Adipocyte (in vitro differentiated cells): ENCODE measurements at regions not wholly inside any gene's neighbourhood (a gene's known extent, or its start where the extent isn't known, plus 50 kb on each side); places are given as distances from the start of the nearest gene placed in this dataset.

ENCODE experiments used
- DNase-seq: peaks from one replicate; pipeline ENCODE4 v3.0.0-alpha.2; 2015; ENCODE audit warnings: low read depth
- H3K27me3 ChIP-seq: replicated peaks from 2 replicates; pipeline ENCODE4 v1.7.0; 2013; ENCODE audit warnings: mild to moderate bottlenecking, low read length, moderate library complexity; ENCODE audit not compliant: control insufficient read depth, insufficient read depth
- H3K36me3 ChIP-seq: 2 replicates; pipeline ENCODE4 v1.7.0; 2013; ENCODE audit warnings: low read length, mild to moderate bottlenecking, moderate library complexity; ENCODE audit not compliant: control insufficient read depth, insufficient read depth, severe bottlenecking
- H3K4me1 ChIP-seq: 2 replicates; pipeline ENCODE4 v1.7.0; 2013; ENCODE audit warnings: mild to moderate bottlenecking, low read length, moderate library complexity; ENCODE audit not compliant: control insufficient read depth, insufficient read depth
- H3K4me3 ChIP-seq: 2 replicates; pipeline ENCODE4 v1.7.0; 2013; ENCODE audit warnings: mild to moderate bottlenecking, low read length, moderate library complexity
- H3K9ac ChIP-seq: 2 replicates; pipeline ENCODE4 v1.7.0; 2013; ENCODE audit warnings: mild to moderate bottlenecking, low read length, moderate library complexity
- H3K9me3 ChIP-seq: 2 replicates; pipeline ENCODE4 v1.7.0; 2013; ENCODE audit warnings: mild to moderate bottlenecking, low read length, moderate library complexity; ENCODE audit not compliant: control insufficient read depth

DNA sequence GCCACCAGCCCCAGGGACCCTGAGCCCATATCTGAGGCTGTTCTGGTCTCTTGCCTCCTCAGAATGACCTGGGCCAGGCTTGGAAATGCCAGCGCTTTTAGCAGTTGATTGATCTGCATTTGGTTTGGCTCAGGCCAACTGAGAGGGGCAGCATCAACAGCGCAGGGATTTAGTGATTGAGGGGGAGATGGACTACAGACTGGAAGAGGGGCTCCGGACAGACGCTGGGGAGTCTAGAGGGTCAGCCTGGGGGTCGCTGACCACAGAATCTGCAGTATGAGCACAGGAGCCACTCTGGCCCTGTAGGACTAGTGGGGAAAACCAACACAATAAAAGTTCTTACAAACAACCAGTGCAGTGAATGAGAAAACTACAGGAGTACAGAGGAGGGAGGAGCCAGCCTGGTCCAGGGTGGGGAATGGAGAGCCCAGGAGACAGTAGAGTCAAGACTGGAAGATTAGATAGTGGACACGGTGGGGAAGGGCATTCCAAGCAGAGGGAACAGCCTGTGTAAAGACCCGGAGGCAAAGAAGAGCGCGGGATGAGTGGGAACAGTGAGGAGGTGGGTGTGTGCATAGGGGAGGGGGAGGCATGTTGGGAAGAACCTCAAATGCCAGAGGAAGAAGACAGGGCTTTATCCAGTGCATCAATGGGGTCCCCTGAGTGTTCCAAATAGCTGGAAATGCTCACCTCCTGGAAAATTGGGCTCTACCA is 128.9 kb downstream of the MRM1 start:
- Histone ChIP-seq H3K4me3 (no peak overlapping the region), H3K4me1 (no peaks in the 10 kb centered on the region), H3K36me3 (no peaks in the 10 kb centered on the region), H3K27me3 (peaks cover 62% of the 10 kb centered on the region), H3K9me3 (no peaks in the 10 kb centered on the region), H3K9ac (no peak overlapping the region)
- DNase-seq = no peak

DNA sequence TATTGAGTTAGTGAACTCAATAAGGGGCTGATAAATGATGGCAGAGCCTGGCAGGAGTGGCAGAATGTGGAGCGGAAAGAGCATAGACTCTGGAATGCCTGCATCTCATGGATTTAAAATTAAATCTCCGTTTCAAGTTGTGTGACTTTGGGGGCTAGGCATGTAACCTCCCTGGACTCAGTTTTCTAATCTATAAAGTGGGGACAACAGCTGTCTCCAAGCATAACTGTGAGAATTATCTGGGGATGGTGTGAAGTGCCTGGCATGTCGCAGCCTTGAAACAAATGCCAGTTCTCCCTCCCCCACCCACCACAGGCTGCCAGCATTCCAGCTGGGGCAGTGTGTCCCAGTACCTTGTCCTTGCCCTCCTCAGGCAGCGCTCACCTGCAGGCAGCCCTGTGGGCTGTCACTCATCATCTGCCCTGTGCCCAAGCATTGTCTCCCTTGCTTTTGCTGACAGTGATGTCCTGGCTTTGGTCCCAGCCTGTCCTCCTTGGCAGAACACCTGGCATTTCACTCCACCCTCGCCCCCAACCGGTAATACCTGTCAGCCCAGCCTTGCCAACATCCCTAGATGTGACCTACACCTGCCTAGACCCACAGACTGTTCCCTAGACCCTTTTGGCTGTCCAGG is 129.6 kb downstream of the MRM1 start:
- Histone ChIP-seq H3K9ac (no peak overlapping the region), H3K4me1 (no peaks in the 10 kb centered on the region), H3K27me3 (peaks cover 59% of the 10 kb centered on the region), H3K36me3 (no peaks in the 10 kb centered on the region), H3K4me3 (no peak overlapping the region), H3K9me3 (no peaks in the 10 kb centered on the region)
- no peak for DNase-seq

DNA sequence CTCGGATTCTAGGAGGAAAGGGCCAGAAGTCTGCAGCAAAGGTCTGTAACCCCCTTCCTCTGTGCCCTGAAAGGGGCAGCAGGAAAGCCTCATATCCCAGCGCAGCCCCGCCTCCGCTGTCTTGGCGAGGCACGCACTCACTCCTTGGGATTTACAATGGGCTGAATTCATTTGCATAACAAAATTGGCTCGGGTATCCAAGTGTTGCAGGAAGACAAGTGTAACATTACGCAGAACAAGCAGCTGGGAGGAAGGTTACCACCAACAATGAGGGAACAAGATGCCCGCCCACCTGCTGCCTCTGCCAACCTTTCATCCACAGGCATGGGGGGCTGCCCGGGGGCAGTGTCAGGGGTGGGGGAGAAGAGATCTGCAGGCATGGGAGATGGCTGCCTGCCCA is 130.4 kb downstream of the MRM1 start:
- no peaks in the 10 kb centered on the region for H3K4me1 ChIP-seq
- H3K27me3 ChIP-seq = peaks cover 63% of the 10 kb centered on the region
- no peaks in the 10 kb centered on the region for H3K36me3 ChIP-seq
- H3K9me3 ChIP-seq = no peaks in the 10 kb centered on the region
- H3K4me3 ChIP-seq = no peak overlapping the region
- no peak overlapping the region for H3K9ac ChIP-seq
- DNase-seq = no peak

DNA sequence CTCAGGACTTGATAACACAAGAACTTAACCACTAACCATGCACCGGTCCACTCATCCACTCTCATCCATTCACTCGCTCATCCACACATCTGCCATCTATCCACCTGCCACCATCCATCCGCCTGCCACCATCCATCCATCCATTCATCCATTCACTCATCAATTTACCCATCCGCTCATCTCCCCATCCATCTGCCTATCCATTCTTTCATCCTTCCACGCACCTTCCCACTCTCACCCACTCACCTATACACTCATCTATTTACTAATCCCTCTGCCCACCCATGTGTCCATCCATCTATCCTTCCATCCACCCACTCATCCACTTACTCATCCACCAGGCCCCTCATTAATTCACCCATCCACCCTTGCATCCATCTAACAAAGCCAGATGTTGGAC is 131.0 kb downstream of the MRM1 start:
- Histone ChIP-seq H3K27me3 (peaks cover 59% of the 10 kb centered on the region), H3K4me1 (no peaks in the 10 kb centered on the region), H3K4me3 (no peak overlapping the region), H3K9me3 (no peaks in the 10 kb centered on the region), H3K36me3 (no peaks in the 10 kb centered on the region), H3K9ac (no peak overlapping the region)
- DNase-seq = no peak

DNA sequence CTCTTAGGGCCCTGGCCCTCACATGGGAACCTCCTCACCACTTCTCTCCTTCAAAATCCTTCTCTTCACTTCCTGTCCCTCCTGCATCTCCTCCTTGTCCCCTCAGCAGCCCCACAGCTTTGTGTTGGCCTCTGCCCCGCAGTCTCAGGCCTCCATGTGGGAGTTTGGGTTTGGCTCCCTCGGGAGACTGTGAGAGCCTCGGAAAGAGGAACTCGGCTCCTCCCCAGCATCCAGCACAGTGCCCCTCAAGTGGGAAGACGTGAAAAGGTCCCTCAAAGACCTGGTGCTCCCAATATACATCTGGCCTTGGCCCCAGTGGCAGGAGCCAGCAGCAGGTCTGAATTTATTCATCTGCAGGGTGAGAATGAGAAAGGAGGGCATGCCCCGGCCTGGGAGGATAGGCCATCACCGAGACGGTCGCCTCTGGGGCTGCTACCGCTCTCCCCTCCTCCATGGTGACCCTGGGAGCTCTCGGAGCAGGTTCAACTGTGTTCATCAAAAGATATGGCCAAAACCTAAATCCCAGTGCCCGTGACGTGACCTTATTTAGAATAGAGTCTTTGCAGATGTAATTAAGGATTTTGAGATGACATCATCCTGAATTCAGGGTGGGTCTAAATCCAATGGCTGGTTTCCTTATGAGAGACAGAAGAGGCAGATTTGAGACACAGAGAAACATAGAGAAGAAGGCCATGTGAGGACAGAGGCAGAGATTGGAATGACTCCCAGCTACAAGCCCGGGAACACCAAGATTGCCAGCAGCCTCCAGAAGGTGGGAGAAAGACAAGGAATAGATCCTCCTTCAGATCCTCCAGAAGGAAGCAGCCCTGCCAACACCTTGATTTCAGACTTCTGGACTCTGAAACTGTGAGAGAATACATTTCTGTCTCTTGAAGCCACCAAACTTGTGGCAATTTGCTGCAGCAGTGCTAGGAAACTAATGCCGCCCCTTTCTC is 135.1 kb downstream of the MRM1 start:
- no peak for DNase-seq
- Histone ChIP-seq H3K36me3 (no peaks in the 10 kb centered on the region), H3K9ac (no peak overlapping the region), H3K27me3 (peaks cover 29% of the 10 kb centered on the region), H3K9me3 (no peaks in the 10 kb centered on the region), H3K4me3 (no peak overlapping the region), H3K4me1 (no peaks in the 10 kb centered on the region)

DNA sequence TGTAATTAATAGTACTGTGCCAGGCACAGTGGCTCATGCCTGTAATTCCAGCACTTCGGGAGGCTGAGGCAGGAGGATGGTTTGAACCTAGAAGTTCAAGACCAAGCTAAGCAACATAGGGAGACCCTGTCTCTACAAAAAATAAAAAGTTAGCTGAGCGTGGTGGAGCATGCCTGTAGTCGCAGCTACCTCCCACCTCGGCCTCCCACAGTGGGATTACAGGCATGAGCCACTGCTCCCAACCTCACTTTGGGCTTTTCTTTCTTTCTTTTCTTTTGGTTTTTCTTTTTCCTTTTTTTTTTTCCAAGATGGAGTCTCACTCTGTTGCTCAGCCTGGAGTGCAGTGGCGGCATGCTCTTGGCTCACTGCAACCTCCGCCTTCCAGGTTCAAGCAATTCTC is 137.8 kb downstream of the MRM1 start:
- H3K36me3 ChIP-seq = no peaks in the 10 kb centered on the region
- H3K4me1 ChIP-seq = no peaks in the 10 kb centered on the region
- H3K9ac ChIP-seq = no peak overlapping the region
- H3K4me3 ChIP-seq = no peak overlapping the region
- H3K27me3 ChIP-seq = peaks cover 16% of the 10 kb centered on the region
- no peak for DNase-seq
- peaks cover 3% of the 10 kb centered on the region for H3K9me3 ChIP-seq

DNA sequence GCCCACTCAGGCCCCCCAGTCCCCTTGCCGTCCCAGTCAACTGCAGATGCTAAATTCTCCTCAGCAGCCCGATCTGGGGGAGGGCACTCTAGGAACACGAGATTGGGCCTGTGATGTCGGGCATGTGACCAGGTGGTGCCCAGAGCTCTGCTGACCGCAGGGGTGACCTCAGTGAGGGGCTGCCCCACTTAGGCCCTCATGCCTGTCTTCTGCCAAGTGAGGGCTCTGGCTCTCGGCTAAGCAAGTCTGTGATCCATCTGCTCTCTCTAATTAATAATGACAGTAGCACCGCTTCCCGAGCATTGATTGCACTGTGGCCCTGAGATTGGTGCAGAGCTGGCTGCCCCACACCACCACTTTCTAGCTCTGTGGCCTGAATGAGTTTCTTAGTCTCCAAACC is 138.8 kb downstream of the MRM1 start:
- Histone ChIP-seq H3K27me3 (peaks cover 16% of the 10 kb centered on the region), H3K4me3 (no peak overlapping the region), H3K36me3 (no peaks in the 10 kb centered on the region), H3K9ac (no peak overlapping the region), H3K4me1 (no peaks in the 10 kb centered on the region), H3K9me3 (peaks cover 10% of the 10 kb centered on the region)
- DNase-seq = no peak

DNA sequence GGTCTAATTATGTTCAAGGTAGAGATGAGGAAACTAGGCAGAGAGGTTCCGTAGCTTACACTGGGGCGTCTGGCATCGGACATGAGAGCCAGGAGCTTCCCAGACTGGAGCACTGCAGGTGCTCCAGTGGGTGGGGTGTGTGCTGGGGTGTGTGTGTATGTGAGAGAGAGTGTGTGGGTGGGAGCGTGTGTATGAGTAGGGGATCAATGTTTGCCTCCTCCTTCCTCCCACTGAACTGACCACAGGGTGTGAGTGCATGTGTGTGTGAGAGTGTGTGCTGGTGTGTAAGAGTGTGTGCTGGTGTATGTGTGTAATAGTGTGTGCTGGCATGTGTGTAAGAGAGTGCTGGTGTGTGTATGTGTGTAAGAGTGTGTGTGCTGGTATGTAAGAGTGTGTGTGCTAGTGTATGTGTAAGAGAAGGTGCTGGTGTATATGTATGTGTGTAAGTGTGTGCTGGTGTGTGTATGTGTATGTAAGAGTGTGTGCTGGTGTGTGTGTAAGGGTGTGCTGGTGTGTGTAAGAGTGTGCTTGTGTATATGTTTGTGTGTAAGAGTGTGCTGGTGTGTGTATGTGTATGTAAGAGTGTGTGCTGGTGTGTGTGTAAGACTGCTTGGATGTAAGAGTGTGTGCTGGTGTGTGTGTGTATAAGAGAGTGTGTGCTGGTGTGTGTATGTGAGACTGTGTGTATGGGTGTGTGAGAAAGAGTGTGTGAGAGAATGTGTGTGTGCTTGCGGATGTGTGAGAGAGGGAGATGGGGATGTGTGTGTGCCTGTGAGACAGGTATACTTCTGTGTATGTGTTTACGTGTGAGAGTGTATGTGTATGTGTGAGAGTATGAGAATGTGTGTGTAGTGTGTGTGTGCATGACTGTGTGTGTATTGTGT is 139.9 kb downstream of the MRM1 start:
- no peaks in the 10 kb centered on the region for H3K36me3 ChIP-seq
- no peak overlapping the region for H3K9ac ChIP-seq
- no peaks in the 10 kb centered on the region for H3K4me1 ChIP-seq
- H3K27me3 ChIP-seq = peaks cover 13% of the 10 kb centered on the region
- H3K4me3 ChIP-seq = no peak overlapping the region
- DNase-seq = no peak
- peaks cover 10% of the 10 kb centered on the region for H3K9me3 ChIP-seq

DNA sequence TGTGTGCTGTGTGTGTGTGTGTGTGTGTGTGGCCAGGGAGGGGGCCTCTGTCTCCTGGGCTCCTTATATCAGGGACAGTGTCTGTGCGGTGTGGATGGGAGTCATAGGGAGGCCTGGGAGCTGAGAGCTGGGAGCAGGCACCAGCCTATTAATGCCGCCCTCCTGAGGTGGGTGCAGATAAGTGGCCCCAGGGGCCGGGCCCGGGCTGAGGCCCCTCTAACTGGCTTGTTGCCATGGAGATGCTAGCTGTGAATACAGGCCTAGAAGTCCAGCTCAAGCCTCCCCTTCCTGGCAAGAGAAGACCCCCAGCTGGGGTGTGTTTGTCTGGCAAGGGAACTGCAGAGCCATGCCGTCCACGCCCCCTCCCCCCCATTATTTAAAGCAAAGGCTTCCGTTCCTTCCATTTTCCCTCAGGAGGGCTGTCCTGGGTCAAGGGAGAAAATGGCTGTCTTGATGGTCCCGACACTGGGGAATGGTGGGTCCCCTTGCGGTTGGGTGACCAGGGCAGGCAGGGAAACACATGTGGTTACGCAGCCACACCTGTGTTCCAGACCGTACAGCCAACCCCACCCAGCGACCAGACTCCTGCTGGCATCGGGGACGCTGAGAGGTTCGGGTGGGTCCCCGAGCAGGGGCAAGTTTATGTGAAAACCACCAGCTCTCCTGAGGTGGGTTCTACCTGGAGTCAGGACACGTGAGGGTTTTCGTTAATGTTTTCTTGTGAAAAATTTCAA is 141.1 kb downstream of the MRM1 start:
- Histone ChIP-seq H3K36me3 (no peaks in the 10 kb centered on the region), H3K4me1 (no peaks in the 10 kb centered on the region), H3K9me3 (peaks cover 10% of the 10 kb centered on the region), H3K9ac (no peak overlapping the region), H3K4me3 (no peak overlapping the region), H3K27me3 (peaks cover 8% of the 10 kb centered on the region)
- no peak for DNase-seq

DNA sequence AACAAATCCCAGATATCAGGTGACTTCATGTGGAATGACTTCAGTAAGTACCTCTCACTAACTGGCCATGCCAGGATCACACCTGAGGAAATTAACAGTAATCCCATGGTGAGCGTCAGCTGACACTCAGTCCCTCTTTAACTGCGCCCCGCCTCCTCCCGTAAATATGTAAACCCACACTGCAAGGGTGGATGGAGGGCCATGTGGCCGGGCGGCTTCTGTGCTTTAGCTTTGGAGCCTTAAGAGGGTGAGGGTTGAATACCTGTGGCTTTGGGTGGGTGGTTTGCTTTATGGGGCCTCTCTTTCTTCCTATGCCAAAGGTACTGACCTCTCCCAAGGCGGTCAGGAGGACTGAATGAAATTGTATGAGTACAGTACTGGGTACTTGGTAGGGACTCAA is 141.7 kb downstream of the MRM1 start:
- no peak for DNase-seq
- Histone ChIP-seq H3K4me3 (no peak overlapping the region), H3K27me3 (peaks cover 8% of the 10 kb centered on the region), H3K9ac (no peak overlapping the region), H3K4me1 (no peaks in the 10 kb centered on the region), H3K9me3 (peaks cover 10% of the 10 kb centered on the region), H3K36me3 (no peaks in the 10 kb centered on the region)
